Ishikawa (cell line): ENCODE measurements at regions not wholly inside any gene's neighbourhood (a gene's known extent, or its start where the extent isn't known, plus 50 kb on each side); places are given as distances from the start of the nearest gene placed in this dataset.

ENCODE experiments used
- CREB1 ChIP-seq: IDR thresholded peaks from 2 replicates; pipeline ENCODE4 v1.6.1; 2012; ENCODE audit warnings: low read depth
- RAD21 ChIP-seq: IDR thresholded peaks from 2 replicates; pipeline ENCODE4 v1.6.1; 2012; ENCODE audit warnings: low read depth
- YY1 ChIP-seq: IDR thresholded peaks from 2 replicates; pipeline ENCODE4 v1.6.1; 2012; ENCODE audit warnings: low read depth

DNA sequence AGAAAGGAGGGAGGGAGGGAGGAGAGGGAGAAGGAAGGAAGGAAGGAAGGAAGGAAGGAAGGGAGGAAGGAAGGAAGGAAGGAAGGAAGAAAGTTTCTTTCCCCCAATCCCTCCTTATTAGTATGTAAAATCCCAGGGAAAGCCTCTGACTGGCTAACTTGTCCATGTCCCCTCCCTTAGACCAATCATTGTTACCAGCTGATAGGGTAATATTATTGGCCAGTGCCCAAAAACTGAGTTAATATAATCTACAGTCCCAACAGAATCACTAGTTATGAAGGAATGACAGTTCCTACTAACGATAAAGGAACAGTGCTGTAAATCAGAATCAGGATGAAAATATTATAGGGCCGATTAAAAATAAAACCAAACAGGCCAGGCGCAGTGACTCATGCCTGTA, 53.6 kb upstream of the CCNG1 start:
- TF ChIP-seq YY1 = no peak
- TF ChIP-seq CREB1 = no peak
- TF ChIP-seq RAD21 = no peak
